HG03432 (cell line): ENCODE measurements at regions not wholly inside any gene's neighbourhood (a gene's known extent, or its start where the extent isn't known, plus 50 kb on each side); places are given as distances from the start of the nearest gene placed in this dataset.

ENCODE experiments used
- ATAC-seq: cut with Tn5 transposase; IDR thresholded peaks from one replicate; pipeline ENCODE4 v1.9.1; 2021; ENCODE audit warnings: mild to moderate bottlenecking, moderate library complexity; ENCODE audit not compliant: unreplicated experiment

- ATAC-seq = no peak
Observed at GRCh38 chr6:15960740-15961634, 167.9 kb upstream of the MYLIP start.

GRCh38 chr6:15957655-15958169 is 171.2 kb upstream of the MYLIP start:
- ATAC-seq = no peak

- ATAC-seq = no peak
Observed at GRCh38 chr6:15956205-15957106, 172.4 kb upstream of the MYLIP start.

GRCh38 chr6:15955484-15955883 is 173.4 kb upstream of the MYLIP start:
- no peak for ATAC-seq

- ATAC-seq = no peak
Observed at GRCh38 chr6:15953152-15953880, 175.6 kb upstream of the MYLIP start.

GRCh38 chr6:15952231-15953151 is 176.4 kb upstream of the MYLIP start:
- ATAC-seq = no peak

GRCh38 chr6:15950962-15951569 is 177.8 kb upstream of the MYLIP start:
- no peak for ATAC-seq

GRCh38 chr6:15949982-15950381 is 178.9 kb upstream of the MYLIP start:
- ATAC-seq = no peak

- no peak for ATAC-seq
Observed at GRCh38 chr6:15948930-15949900, 179.7 kb upstream of the MYLIP start.

- no peak for ATAC-seq
Observed at GRCh38 chr6:15947923-15948322, 181.0 kb upstream of the MYLIP start.

- no peak for ATAC-seq
Observed at GRCh38 chr6:15947436-15947835, 181.4 kb upstream of the MYLIP start.

GRCh38 chr6:15946701-15947385 is 182.0 kb upstream of the MYLIP start:
- no peak for ATAC-seq

- no peak for ATAC-seq
Observed at GRCh38 chr6:15945593-15946159, 183.2 kb upstream of the MYLIP start.

GRCh38 chr6:15943423-15943822 is 185.5 kb upstream of the MYLIP start:
- ATAC-seq = no peak

- ATAC-seq = no peak
Observed at GRCh38 chr6:15941168-15941567, 187.7 kb upstream of the MYLIP start.

- ATAC-seq = no peak
Observed at GRCh38 chr6:15938107-15938506, 190.8 kb upstream of the MYLIP start.

- ATAC-seq = no peak
Observed at GRCh38 chr6:15937602-15938001, 191.3 kb upstream of the MYLIP start.
